Smooth muscle cell (in vitro differentiated cells): ENCODE measurements at regions not wholly inside any gene's neighbourhood (a gene's known extent, or its start where the extent isn't known, plus 50 kb on each side); places are given as distances from the start of the nearest gene placed in this dataset.
A peak's percentile ranks its signal among the peaks of the same experiment; 100 is the strongest.

Experiments used
- DNase-seq: peaks from one replicate; lab custom pipeline; 2025; ENCODE audit not compliant: unreplicated experiment; lab: John Stamatoyannopoulos, UW
- H2AFZ ChIP-seq: fragments of 200-600 bp; sonication (generic); 2 replicates; pipeline ENCODE4 v1.6.0; 2016; ENCODE audit warnings: antibody characterized with exemption, low read depth, mild to moderate bottlenecking
- H3F3A ChIP-seq: fragments of 200-600 bp; sonication (generic); 2 replicates; pipeline ENCODE4 v1.6.0; 2017; ENCODE audit warnings: antibody characterized with exemption, low read depth
- H3K27ac ChIP-seq: fragments of 200-600 bp; sonication (generic); 2 replicates; pipeline ENCODE4 v1.5.1; 2016; ENCODE audit warnings: low read depth, mild to moderate bottlenecking
- H3K27me3 ChIP-seq: fragments of 200-600 bp; sonication (generic); 2 replicates; pipeline ENCODE4 v1.6.1; 2016; ENCODE audit warnings: low read depth, mild to moderate bottlenecking
- H3K36me3 ChIP-seq: fragments of 200-600 bp; sonication (generic); 2 replicates; pipeline ENCODE4 v1.5.1; 2016; ENCODE audit warnings: low read depth
- H3K4me1 ChIP-seq: fragments of 200-600 bp; sonication (generic); 2 replicates; pipeline ENCODE4 v1.5.1; 2016; ENCODE audit warnings: low read depth
- H3K4me2 ChIP-seq: fragments of 200-600 bp; sonication (generic); 2 replicates; pipeline ENCODE4 v1.6.0; 2016; ENCODE audit warnings: mild to moderate bottlenecking
- H3K4me3 ChIP-seq: fragments of 200-600 bp; sonication (generic); 2 replicates; pipeline ENCODE4 v1.5.1; 2016; ENCODE audit warnings: mild to moderate bottlenecking
- H3K79me2 ChIP-seq: fragments of 200-600 bp; sonication (generic); 2 replicates; pipeline ENCODE4 v1.6.0; 2016; ENCODE audit warnings: low read depth, mild to moderate bottlenecking
- H3K9ac ChIP-seq: fragments of 200-600 bp; sonication (generic); 2 replicates; pipeline ENCODE4 v1.6.0; 2016; ENCODE audit warnings: low read depth
- H3K9me3 ChIP-seq: fragments of 200-600 bp; sonication (generic); replicated peaks from 2 replicates; pipeline ENCODE4 v1.5.1; 2016; ENCODE audit warnings: low read depth
- H4K20me1 ChIP-seq: fragments of 200-600 bp; sonication (generic); 2 replicates; pipeline ENCODE4 v1.6.0; 2016; ENCODE audit warnings: low read depth
- WGBS: methylation state at CpG from one replicate; pipeline ENCODE4 v1.1.7; 2016; ENCODE audit warnings: low lambda C conversion rate; 5-methylcytosine and 5-hydroxymethylcytosine counted together
- TF ChIP-seq, protein P1 (sequence below): fragments of 200-600 bp; sonication (generic); IDR thresholded peaks from 2 replicates; pipeline ENCODE4 v1.5.1; 2017; ENCODE audit warnings: borderline replicate concordance, mild to moderate bottlenecking, antibody characterized with exemption; ENCODE audit not compliant: insufficient read depth, poor library complexity, severe bottlenecking

DNA sequence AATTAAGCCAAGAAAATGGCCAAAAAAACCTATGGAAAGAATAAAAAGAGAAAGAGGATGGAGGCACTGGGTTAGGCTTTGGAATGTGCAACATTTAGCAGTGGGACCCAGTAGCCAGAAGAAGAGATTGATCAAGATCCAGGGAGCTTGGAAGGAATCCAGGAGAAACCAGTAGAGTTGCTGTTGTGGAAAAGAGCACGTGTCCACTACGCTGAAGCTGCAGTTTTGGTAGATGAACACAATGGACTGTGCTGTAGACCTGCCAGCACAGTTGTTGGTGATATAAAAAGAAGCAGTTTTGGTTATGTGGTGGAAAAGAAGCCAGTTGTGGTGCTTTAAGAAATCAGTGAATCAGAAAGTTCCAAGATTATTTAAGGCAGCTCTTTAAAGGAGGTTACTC is 802.2 kb upstream of the POM121L12 start:
- Histone ChIP-seq H3K4me1 (no peaks in the 10 kb centered on the region), H3K79me2 (no peaks in the 10 kb centered on the region), H3K27me3 (no peaks in the 10 kb centered on the region), H3K4me3 (no peak overlapping the region), H3F3A (no peaks in the 10 kb centered on the region), H3K9ac (no peak overlapping the region), H3K27ac (no peak overlapping the region), H3K9me3 (no peaks in the 10 kb centered on the region), H4K20me1 (no peaks in the 10 kb centered on the region), H3K36me3 (no peaks in the 10 kb centered on the region), H3K4me2 (no peak overlapping the region), H2AFZ (no peak overlapping the region)
- no peak for DNase-seq
- TF ChIP-seq, protein P1, sequence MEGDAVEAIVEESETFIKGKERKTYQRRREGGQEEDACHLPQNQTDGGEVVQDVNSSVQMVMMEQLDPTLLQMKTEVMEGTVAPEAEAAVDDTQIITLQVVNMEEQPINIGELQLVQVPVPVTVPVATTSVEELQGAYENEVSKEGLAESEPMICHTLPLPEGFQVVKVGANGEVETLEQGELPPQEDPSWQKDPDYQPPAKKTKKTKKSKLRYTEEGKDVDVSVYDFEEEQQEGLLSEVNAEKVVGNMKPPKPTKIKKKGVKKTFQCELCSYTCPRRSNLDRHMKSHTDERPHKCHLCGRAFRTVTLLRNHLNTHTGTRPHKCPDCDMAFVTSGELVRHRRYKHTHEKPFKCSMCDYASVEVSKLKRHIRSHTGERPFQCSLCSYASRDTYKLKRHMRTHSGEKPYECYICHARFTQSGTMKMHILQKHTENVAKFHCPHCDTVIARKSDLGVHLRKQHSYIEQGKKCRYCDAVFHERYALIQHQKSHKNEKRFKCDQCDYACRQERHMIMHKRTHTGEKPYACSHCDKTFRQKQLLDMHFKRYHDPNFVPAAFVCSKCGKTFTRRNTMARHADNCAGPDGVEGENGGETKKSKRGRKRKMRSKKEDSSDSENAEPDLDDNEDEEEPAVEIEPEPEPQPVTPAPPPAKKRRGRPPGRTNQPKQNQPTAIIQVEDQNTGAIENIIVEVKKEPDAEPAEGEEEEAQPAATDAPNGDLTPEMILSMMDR: no peak
- whole genome bisulfite sequencing: 89% methylated on average over 2 of the region's 2 CpGs

GRCh38 chr7:52211930-52212329 is 823.5 kb upstream of the POM121L12 start:
- Histone ChIP-seq H3K27ac (no peak overlapping the region), H3K27me3 (no peaks in the 10 kb centered on the region), H4K20me1 (no peaks in the 10 kb centered on the region), H3K36me3 (no peaks in the 10 kb centered on the region), H3K4me1 (peaks cover 3% of the 10 kb centered on the region), H3K9ac (no peak overlapping the region), H3F3A (peaks cover 7% of the 10 kb centered on the region), H2AFZ (no peak overlapping the region), H3K4me3 (no peak overlapping the region), H3K79me2 (no peaks in the 10 kb centered on the region), H3K9me3 (no peaks in the 10 kb centered on the region), H3K4me2 (no peak overlapping the region)
- TF ChIP-seq, protein P1: no peak
- WGBS: 85% methylated on average over 3 of the region's 3 CpGs
- DNase-seq: no peak

GRCh38 chr7:52209614-52210013 is 825.8 kb upstream of the POM121L12 start:
- H3K27ac ChIP-seq: no peak overlapping the region
- peaks cover 7% of the 10 kb centered on the region for H3F3A ChIP-seq
- H3K27me3 ChIP-seq: no peaks in the 10 kb centered on the region
- no peak overlapping the region for H3K9ac ChIP-seq
- H3K79me2 ChIP-seq: no peaks in the 10 kb centered on the region
- H3K9me3 ChIP-seq: no peaks in the 10 kb centered on the region
- DNase-seq: no peak
- no peaks in the 10 kb centered on the region for H3K36me3 ChIP-seq
- WGBS: 14% methylated on average over 2 of the region's 2 CpGs
- no peak overlapping the region for H2AFZ ChIP-seq
- H3K4me2 ChIP-seq: peak overlapping the region; percentile 38
- no peak overlapping the region for H3K4me3 ChIP-seq
- H3K4me1 ChIP-seq: peaks cover 3% of the 10 kb centered on the region
- no peaks in the 10 kb centered on the region for H4K20me1 ChIP-seq
- TF ChIP-seq, protein P1: no peak

DNA sequence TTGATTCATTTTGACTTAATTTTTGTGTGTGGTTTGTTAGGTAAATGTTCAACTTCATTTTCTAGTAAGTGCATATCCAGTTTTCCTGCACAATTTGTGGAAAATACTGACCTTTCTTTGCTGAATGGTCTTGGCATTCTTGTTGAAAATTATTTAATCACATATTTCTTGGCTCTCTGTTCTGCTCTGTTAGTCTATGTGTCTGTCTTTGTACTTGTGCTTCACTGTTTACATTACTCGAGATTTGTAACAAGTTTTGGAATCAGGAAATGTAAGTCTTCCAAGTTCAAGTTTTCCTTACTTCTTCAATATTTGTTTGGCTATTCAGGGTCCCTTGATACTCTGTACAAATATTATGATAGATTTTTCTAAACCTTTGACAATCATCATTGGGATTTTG is 838.2 kb upstream of the POM121L12 start:
- Histone ChIP-seq H3K27ac (no peak overlapping the region), H3K4me1 (no peaks in the 10 kb centered on the region), H3K9ac (no peak overlapping the region), H3K9me3 (no peaks in the 10 kb centered on the region), H3K27me3 (no peaks in the 10 kb centered on the region), H3K4me3 (no peak overlapping the region), H3K4me2 (no peak overlapping the region), H3F3A (no peaks in the 10 kb centered on the region), H3K79me2 (no peaks in the 10 kb centered on the region), H4K20me1 (no peaks in the 10 kb centered on the region), H2AFZ (peak overlapping the region; percentile 84), H3K36me3 (no peaks in the 10 kb centered on the region)
- 26% methylated on average over 1 of the region's 1 CpG for WGBS
- TF ChIP-seq, protein P1: no peak
- no peak for DNase-seq
